IMR-90 (cell line): ENCODE measurements at regions not wholly inside any gene's neighbourhood (a gene's known extent, or its start where the extent isn't known, plus 50 kb on each side); places are given as distances from the start of the nearest gene placed in this dataset.

Source experiments
- ATAC-seq: fragments of 200-7000 bp; cut with Tn5 transposase; 2 replicates; pipeline ENCODE4 v1.9.1; 2020; ENCODE audit warnings: low read depth, mild to moderate bottlenecking, moderate library complexity
- BruUV-seq: library from RNA; stranded (reverse); fragments of 400-500 nt; replicated peaks from 2 replicates; lab custom pipeline; 2021; lab: Mats Ljungman, UMichigan
- CTCF ChIA-PET: fragments of 300-600 bp; formaldehyde crosslinking; extraction: SDS; loops from one replicate; lab custom pipeline; 2021; ENCODE audit warnings: antibody characterized with exemption; lab: Yijun Ruan, JAX
- POLR2A ChIA-PET: fragments of 300-600 bp; sonication (Branson Sonifier 250); formaldehyde crosslinking; loops from one replicate; lab custom pipeline; 2022; ENCODE audit warnings: antibody characterized with exemption; ENCODE audit not compliant: unreplicated experiment; lab: Charles Lee
- DNase-seq: peaks from one replicate; pipeline ENCODE4 v3.0.0; 2013
- H2AFZ ChIP-seq: replicated peaks from 2 replicates; pipeline ENCODE3; 2013; ENCODE audit warnings: low read length, mild to moderate bottlenecking; ENCODE audit not compliant: poor library complexity
- H2AK5ac ChIP-seq: 2 replicates; pipeline ENCODE4 v1.6.1; 2013; ENCODE audit warnings: low read depth, low read length, inconsistent platforms
- H2AK9ac ChIP-seq: replicated peaks from 2 replicates; pipeline ENCODE3; 2013; ENCODE audit warnings: mild to moderate bottlenecking, low read depth, low read length, moderate library complexity; ENCODE audit not compliant: poor library complexity
- H2BK120ac ChIP-seq: 2 replicates; pipeline ENCODE4 v1.6.1; 2013; ENCODE audit warnings: low read depth, low read length, inconsistent platforms
- H2BK15ac ChIP-seq: 3 replicates; pipeline ENCODE4 v1.6.1; 2013; ENCODE audit warnings: low read depth, low read length, inconsistent platforms
- H2BK20ac ChIP-seq: 2 replicates; pipeline ENCODE4 v1.6.1; 2013; ENCODE audit warnings: low read depth, mild to moderate bottlenecking, inconsistent platforms, low read length, moderate library complexity
- H2BK5ac ChIP-seq: 2 replicates; pipeline ENCODE4 v1.6.1; 2013; ENCODE audit warnings: mild to moderate bottlenecking, low read depth, low read length, inconsistent platforms; ENCODE audit not compliant: poor library complexity, severe bottlenecking
- H3K14ac ChIP-seq: replicated peaks from 2 replicates; pipeline ENCODE4 v1.6.1; 2013; ENCODE audit warnings: low read depth, low read length, inconsistent platforms
- H3K18ac ChIP-seq: 2 replicates; pipeline ENCODE4 v1.6.1; 2013; ENCODE audit warnings: low read depth, low read length, control low read depth
- H3K23ac ChIP-seq: 2 replicates; pipeline ENCODE4 v1.6.1; 2013; ENCODE audit warnings: low read depth, low read length, inconsistent platforms
- H3K27ac ChIP-seq: 2 replicates; pipeline ENCODE4 v1.5.1; 2013; ENCODE audit warnings: mild to moderate bottlenecking, control low read depth, low read length; ENCODE audit not compliant: insufficient read depth
- H3K27me3 ChIP-seq: 2 replicates; pipeline ENCODE4 v1.6.1; 2013; ENCODE audit warnings: low read length; ENCODE audit not compliant: control insufficient read depth, insufficient read depth
- H3K36me3 ChIP-seq: 2 replicates; pipeline ENCODE4 v1.6.1; 2013; ENCODE audit warnings: low read length, mixed read lengths; ENCODE audit not compliant: control insufficient read depth, insufficient read depth
- H3K4ac ChIP-seq: 2 replicates; pipeline ENCODE4 v1.6.1; 2013; ENCODE audit warnings: low read depth, low read length, inconsistent platforms
- H3K4me1 ChIP-seq: 2 replicates; pipeline ENCODE4 v1.6.1; 2013; ENCODE audit warnings: low read length, mixed read lengths; ENCODE audit not compliant: control insufficient read depth, insufficient read depth
- H3K4me2 ChIP-seq: 2 replicates; pipeline ENCODE4 v1.6.1; 2013; ENCODE audit warnings: low read depth, mild to moderate bottlenecking, control low read depth, low read length, moderate library complexity
- H3K4me3 ChIP-seq: 2 replicates; pipeline ENCODE4 v1.5.1; 2013; ENCODE audit warnings: low read depth, mild to moderate bottlenecking, control low read depth, low read length, moderate library complexity; ENCODE audit not compliant: insufficient read depth
- H3K56ac ChIP-seq: 2 replicates; pipeline ENCODE4 v1.6.1; 2013; ENCODE audit warnings: low read length, inconsistent platforms; ENCODE audit not compliant: insufficient read depth; ENCODE audit errors: extremely low read depth
- H3K79me1 ChIP-seq, 2 experiments: 2 replicates each; pipeline ENCODE4 v1.6.1; 2013; ENCODE audit warnings: low read length in 2 of 2, inconsistent platforms in 1 of 2, low read depth in 1 of 2
- H3K9ac ChIP-seq: 2 replicates; pipeline ENCODE4 v1.6.1; 2013; ENCODE audit warnings: low read depth, low read length, control low read depth
- H3K9me1 ChIP-seq: 2 replicates; pipeline ENCODE4 v1.6.1; 2013; ENCODE audit warnings: low read length, inconsistent platforms; ENCODE audit not compliant: insufficient read depth
- H3K9me3 ChIP-seq: 2 replicates; pipeline ENCODE4 v1.6.1; 2013; ENCODE audit warnings: low read length; ENCODE audit not compliant: control insufficient read depth, insufficient read depth
- H4K20me1 ChIP-seq: 2 replicates; pipeline ENCODE4 v1.6.1; 2013; ENCODE audit warnings: low read length, inconsistent platforms; ENCODE audit not compliant: insufficient read depth
- H4K5ac ChIP-seq: 2 replicates; pipeline ENCODE4 v1.6.1; 2013; ENCODE audit warnings: mild to moderate bottlenecking, low read depth, low read length, control low read depth
- H4K8ac ChIP-seq, 2 experiments: 2 replicates each; pipeline ENCODE4 v1.6.1; 2013; ENCODE audit warnings: low read depth in 2 of 2, low read length in 2 of 2, control low read depth in 1 of 2, inconsistent platforms in 1 of 2
- H4K91ac ChIP-seq: 2 replicates; pipeline ENCODE4 v1.6.1; 2013; ENCODE audit warnings: low read depth, low read length, inconsistent platforms; ENCODE audit not compliant: insufficient read depth
- CHD1 ChIP-seq: IDR thresholded peaks from 2 replicates; pipeline ENCODE4 v1.6.1; 2012; ENCODE audit warnings: low read depth, low read length, improper control_type of control experiment
- WGBS, 2 experiments: methylation state at CpG; one replicate each; pipeline versions ENCODE4 v1.1.5 to v1.1.7; 2013; ENCODE audit warnings: missing lambda C conversion rate in 2 of 2; ENCODE audit not compliant: insufficient read length in 1 of 2; ENCODE audit errors: extremely low coverage in 2 of 2; 5-methylcytosine and 5-hydroxymethylcytosine counted together
- dilution Hi-C: fragments of 300-500 bp; cut with HindIII; formaldehyde crosslinking; loops from one replicate; pipeline ENCODE4 v1.14.3; 2018; ENCODE audit warnings: low sequenced_read_pairs; ENCODE audit not compliant: unreplicated experiment
- in situ Hi-C: fragments of 300-500 bp; cut with MboI; formaldehyde crosslinking; loops from 3 replicates; pipeline ENCODE4 v1.14.3; 2019; ENCODE audit warnings: low sequenced_read_pairs, inconsistent platforms, mixed read lengths
- intact Hi-C: fragments of 100-400 bp; cut with micrococcal nuclease; formaldehyde crosslinking; loops from 2 replicates; pipeline ENCODE4 v1.10.0; 2022
- TF ChIP-seq, protein P1 (sequence below): fragments of 150-350 bp; IDR thresholded peaks from 2 replicates; pipeline ENCODE4 v1.6.1; 2017; ENCODE audit warnings: mild to moderate bottlenecking, antibody characterized with exemption, low read length, low read depth

GRCh38 chr5:133683646-133684596 lies 71.6 kb upstream of the FSTL4 start:
- H3K18ac ChIP-seq = no peak overlapping the region
- no peak overlapping the region for H2BK5ac ChIP-seq
- no peak for TF ChIP-seq CHD1
- TF ChIP-seq, protein P1, sequence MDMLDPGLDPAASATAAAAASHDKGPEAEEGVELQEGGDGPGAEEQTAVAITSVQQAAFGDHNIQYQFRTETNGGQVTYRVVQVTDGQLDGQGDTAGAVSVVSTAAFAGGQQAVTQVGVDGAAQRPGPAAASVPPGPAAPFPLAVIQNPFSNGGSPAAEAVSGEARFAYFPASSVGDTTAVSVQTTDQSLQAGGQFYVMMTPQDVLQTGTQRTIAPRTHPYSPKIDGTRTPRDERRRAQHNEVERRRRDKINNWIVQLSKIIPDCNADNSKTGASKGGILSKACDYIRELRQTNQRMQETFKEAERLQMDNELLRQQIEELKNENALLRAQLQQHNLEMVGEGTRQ = no peak
- H4K8ac ChIP-seq = no peak overlapping the region
- H3K4ac ChIP-seq = no peak overlapping the region
- H3K27me3 ChIP-seq = peaks cover 9% of the 10 kb centered on the region
- no peaks in the 10 kb centered on the region for H3K9me1 ChIP-seq
- WGBS, 2 experiments = 79% methylated on average over 7 of the region's 21 CpGs; no CpG with 5 or more reads in 1 of the 2 experiments
- no peak overlapping the region for H2BK15ac ChIP-seq
- H3K4me1 ChIP-seq = no peaks in the 10 kb centered on the region
- ChIA-PET POLR2A (no interaction called here), CTCF (no interaction called here)
- H3K36me3 ChIP-seq = no peaks in the 10 kb centered on the region
- H3K4me3 ChIP-seq = no peak overlapping the region
- no peak overlapping the region for H2AK9ac ChIP-seq
- BruUV-seq = no TSS peak
- no peak overlapping the region for H2AK5ac ChIP-seq
- no peak for ATAC-seq
- no peak overlapping the region for H4K91ac ChIP-seq
- no peak overlapping the region for H4K5ac ChIP-seq
- no peaks in the 10 kb centered on the region for H3K79me1 ChIP-seq
- no peak overlapping the region for H3K56ac ChIP-seq
- H4K20me1 ChIP-seq = no peaks in the 10 kb centered on the region
- H2BK120ac ChIP-seq = no peak overlapping the region
- H2BK20ac ChIP-seq = no peak overlapping the region
- in situ Hi-C loops (no loop called here), intact Hi-C loops (no loop called here), dilution Hi-C loops (no loop called here)
- H3K23ac ChIP-seq = no peak overlapping the region
- H3K9me3 ChIP-seq = no peaks in the 10 kb centered on the region
- H2AFZ ChIP-seq = no peak overlapping the region
- H3K9ac ChIP-seq = no peak overlapping the region
- H3K14ac ChIP-seq = no peak overlapping the region
- no peak overlapping the region for H3K27ac ChIP-seq
- no peak overlapping the region for H3K4me2 ChIP-seq
- no peak for DNase-seq
